ENCODE measurements at regions not wholly inside any gene's neighbourhood (a gene's known extent, or its start where the extent isn't known, plus 50 kb on each side); places are given as distances from the start of the nearest gene placed in this dataset.

DNA sequence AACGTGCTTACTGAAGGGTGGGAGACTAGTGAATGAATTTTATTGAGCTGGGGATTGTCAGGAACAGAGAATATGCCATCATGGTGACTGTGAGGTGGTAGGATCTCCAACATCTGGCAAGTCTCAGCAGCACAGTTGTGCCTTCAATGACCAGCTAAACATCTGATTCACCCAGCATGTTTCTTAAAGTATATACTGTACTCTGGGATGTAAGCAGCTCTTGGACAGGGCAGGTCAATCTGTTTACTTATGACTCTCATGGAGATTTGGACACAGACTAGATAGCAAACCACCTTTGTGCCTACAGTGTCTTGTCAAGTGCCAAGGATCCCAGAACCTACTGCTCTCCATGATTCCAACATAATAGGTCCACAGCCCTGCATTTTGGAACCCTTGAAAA is 801.0 kb upstream of the CITED2 start:
- TF ChIP-seq POLR2A (IDR thresholded peaks at IDR 0.05) = no peak
- TF ChIP-seq, protein P1, sequence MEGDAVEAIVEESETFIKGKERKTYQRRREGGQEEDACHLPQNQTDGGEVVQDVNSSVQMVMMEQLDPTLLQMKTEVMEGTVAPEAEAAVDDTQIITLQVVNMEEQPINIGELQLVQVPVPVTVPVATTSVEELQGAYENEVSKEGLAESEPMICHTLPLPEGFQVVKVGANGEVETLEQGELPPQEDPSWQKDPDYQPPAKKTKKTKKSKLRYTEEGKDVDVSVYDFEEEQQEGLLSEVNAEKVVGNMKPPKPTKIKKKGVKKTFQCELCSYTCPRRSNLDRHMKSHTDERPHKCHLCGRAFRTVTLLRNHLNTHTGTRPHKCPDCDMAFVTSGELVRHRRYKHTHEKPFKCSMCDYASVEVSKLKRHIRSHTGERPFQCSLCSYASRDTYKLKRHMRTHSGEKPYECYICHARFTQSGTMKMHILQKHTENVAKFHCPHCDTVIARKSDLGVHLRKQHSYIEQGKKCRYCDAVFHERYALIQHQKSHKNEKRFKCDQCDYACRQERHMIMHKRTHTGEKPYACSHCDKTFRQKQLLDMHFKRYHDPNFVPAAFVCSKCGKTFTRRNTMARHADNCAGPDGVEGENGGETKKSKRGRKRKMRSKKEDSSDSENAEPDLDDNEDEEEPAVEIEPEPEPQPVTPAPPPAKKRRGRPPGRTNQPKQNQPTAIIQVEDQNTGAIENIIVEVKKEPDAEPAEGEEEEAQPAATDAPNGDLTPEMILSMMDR (IDR thresholded peaks at IDR 0.05) = no peak
